ENCODE measurements at regions not wholly inside any gene's neighbourhood (a gene's known extent, or its start where the extent isn't known, plus 50 kb on each side); places are given as distances from the start of the nearest gene placed in this dataset.

DNA sequence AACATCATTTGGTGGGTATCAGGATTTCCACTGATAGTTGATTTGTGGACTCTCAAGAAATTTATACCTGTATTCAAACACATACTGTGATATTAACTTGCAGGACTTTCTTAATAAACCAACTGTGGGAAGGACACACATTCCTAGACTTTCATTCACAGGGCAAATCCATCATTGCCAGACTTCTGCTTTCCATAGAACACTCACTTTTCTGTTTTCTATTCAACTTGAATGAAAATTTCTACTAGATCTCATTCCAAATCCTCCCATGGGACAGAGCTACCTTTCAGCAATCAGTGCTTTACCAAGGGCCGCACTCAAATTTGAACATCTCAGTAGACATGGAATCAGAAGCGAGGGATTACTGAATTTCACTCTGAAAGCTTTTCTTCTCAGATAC, 612.5 kb downstream of the IRS1 start:
- no peaks in the 10 kb centered on the region for H3K27me3 ChIP-seq (ENCODE audit: insufficient read depth, low read length)
- H3K36me3 ChIP-seq (ENCODE audit: insufficient read depth, low read length), result no peaks in the 10 kb centered on the region
- H3K9me2 ChIP-seq (ENCODE audit: low read depth, low read length), result no peaks in the 10 kb centered on the region
- no peak for TF ChIP-seq EZH2 (IDR thresholded peaks at IDR 0.05; ENCODE audit: borderline replicate concordance, low read length)
- TF ChIP-seq, protein P1, sequence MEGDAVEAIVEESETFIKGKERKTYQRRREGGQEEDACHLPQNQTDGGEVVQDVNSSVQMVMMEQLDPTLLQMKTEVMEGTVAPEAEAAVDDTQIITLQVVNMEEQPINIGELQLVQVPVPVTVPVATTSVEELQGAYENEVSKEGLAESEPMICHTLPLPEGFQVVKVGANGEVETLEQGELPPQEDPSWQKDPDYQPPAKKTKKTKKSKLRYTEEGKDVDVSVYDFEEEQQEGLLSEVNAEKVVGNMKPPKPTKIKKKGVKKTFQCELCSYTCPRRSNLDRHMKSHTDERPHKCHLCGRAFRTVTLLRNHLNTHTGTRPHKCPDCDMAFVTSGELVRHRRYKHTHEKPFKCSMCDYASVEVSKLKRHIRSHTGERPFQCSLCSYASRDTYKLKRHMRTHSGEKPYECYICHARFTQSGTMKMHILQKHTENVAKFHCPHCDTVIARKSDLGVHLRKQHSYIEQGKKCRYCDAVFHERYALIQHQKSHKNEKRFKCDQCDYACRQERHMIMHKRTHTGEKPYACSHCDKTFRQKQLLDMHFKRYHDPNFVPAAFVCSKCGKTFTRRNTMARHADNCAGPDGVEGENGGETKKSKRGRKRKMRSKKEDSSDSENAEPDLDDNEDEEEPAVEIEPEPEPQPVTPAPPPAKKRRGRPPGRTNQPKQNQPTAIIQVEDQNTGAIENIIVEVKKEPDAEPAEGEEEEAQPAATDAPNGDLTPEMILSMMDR (IDR thresholded peaks at IDR 0.05; ENCODE audit: low read length), result no peak
- H3K27ac ChIP-seq (ENCODE audit: low read depth, low read length, poor library complexity, severe bottlenecking), result no peak overlapping the region
- no peaks in the 10 kb centered on the region for H3F3A ChIP-seq (ENCODE audit: insufficient read depth, low read length)
- H3K9ac ChIP-seq (ENCODE audit: low read length), result no peak overlapping the region
- H3K4me3 ChIP-seq (ENCODE audit: low read depth, low read length, poor library complexity, severe bottlenecking), result no peak overlapping the region
- H3K4me1 ChIP-seq (ENCODE audit: insufficient read depth, low read length, severe bottlenecking), result no peaks in the 10 kb centered on the region
- no peaks in the 10 kb centered on the region for H4K20me1 ChIP-seq (ENCODE audit: insufficient read depth, low read length)
- H3K9me3 ChIP-seq (ENCODE audit: low read length), result no peaks in the 10 kb centered on the region
- no peaks in the 10 kb centered on the region for H3K79me2 ChIP-seq (ENCODE audit: insufficient read depth, low read length)
- H3K4me2 ChIP-seq (ENCODE audit: low read length), result no peak overlapping the region
- no peak overlapping the region for H2AFZ ChIP-seq (ENCODE audit: low read length)

DNA sequence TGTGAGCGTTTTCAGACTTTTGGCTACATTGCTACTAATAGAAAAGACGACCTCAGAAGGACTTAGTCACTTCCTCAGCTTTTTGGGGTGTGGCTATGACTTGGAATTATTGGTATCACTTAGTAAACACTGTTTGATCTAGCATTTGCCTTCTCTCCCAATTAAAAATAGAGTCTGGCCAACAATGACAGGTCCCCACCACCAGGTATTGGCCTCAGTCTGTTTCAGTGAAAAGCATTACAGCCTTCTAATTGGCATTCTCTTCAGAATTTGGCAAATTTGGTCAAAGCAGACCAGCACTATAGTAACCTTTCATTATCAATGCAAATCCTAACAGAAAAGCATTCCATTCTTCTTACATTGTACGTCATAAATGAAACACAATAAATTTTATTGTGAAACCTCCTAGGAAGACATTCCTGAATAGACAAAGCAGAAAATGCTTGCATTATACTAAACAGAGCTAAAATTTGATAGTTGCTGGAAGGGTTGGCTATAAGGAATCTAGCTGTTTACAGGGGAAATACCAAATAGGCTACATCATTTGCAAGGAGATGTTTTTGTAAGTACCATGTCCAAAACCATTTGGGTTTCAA, 613.9 kb downstream of the IRS1 start:
- TF ChIP-seq, protein P1 (IDR thresholded peaks at IDR 0.05; ENCODE audit: low read length), result no peak
- TF ChIP-seq EZH2 (IDR thresholded peaks at IDR 0.05; ENCODE audit: borderline replicate concordance, low read length), result no peak
- Histone ChIP-seq H3K9me2 (ENCODE audit: low read depth, low read length) (no peaks in the 10 kb centered on the region), H3K36me3 (ENCODE audit: insufficient read depth, low read length) (no peaks in the 10 kb centered on the region), H4K20me1 (ENCODE audit: insufficient read depth, low read length) (no peaks in the 10 kb centered on the region), H3K4me3 (ENCODE audit: low read depth, low read length, poor library complexity, severe bottlenecking) (no peak overlapping the region), H3K79me2 (ENCODE audit: insufficient read depth, low read length) (no peaks in the 10 kb centered on the region), H3K27ac (ENCODE audit: low read depth, low read length, poor library complexity, severe bottlenecking) (no peak overlapping the region), H3K4me1 (ENCODE audit: insufficient read depth, low read length, severe bottlenecking) (no peaks in the 10 kb centered on the region), H3F3A (ENCODE audit: insufficient read depth, low read length) (no peaks in the 10 kb centered on the region), H3K27me3 (ENCODE audit: insufficient read depth, low read length) (no peaks in the 10 kb centered on the region), H3K9me3 (ENCODE audit: low read length) (no peaks in the 10 kb centered on the region), H3K9ac (ENCODE audit: low read length) (no peak overlapping the region), H2AFZ (ENCODE audit: low read length) (no peak overlapping the region), H3K4me2 (ENCODE audit: low read length) (no peak overlapping the region)

DNA sequence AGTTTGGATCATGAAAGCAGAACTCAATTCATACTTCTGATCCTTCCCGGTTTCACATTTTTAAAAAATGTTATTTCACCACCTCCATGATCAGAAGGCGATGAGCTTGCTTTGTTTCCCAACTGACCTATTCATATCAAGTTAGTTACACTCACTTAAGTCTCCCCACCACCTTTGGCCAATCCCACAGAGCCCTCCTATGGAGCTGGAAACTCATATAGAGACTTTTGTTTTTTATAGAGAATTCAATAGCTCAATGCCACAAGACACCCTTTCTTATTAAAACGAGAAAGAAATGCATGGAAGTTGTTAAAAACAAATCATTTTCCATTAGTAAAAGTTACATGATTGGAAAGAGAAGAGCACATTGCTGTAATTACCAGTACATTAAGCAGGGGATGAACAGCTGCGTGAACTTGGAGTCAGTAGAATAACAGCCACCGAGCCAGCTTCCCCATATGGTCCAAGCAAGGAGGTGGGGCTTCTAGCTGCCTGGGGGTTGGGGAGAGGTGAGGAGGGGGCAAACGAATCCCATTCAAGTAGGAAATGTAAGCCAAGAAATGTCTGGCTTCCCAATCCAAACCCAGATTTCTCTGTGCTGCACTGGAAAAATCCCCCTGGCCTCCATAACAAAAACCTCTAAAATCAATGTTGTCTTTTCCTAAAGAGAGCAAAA, 614.5 kb downstream of the IRS1 start:
- Histone ChIP-seq H2AFZ (ENCODE audit: low read length) (no peak overlapping the region), H3K4me1 (ENCODE audit: insufficient read depth, low read length, severe bottlenecking) (no peaks in the 10 kb centered on the region), H3F3A (ENCODE audit: insufficient read depth, low read length) (no peaks in the 10 kb centered on the region), H3K9me3 (ENCODE audit: low read length) (no peaks in the 10 kb centered on the region), H3K27me3 (ENCODE audit: insufficient read depth, low read length) (no peaks in the 10 kb centered on the region), H3K9me2 (ENCODE audit: low read depth, low read length) (no peaks in the 10 kb centered on the region), H4K20me1 (ENCODE audit: insufficient read depth, low read length) (no peaks in the 10 kb centered on the region), H3K27ac (ENCODE audit: low read depth, low read length, poor library complexity, severe bottlenecking) (no peak overlapping the region), H3K4me2 (ENCODE audit: low read length) (no peak overlapping the region), H3K36me3 (ENCODE audit: insufficient read depth, low read length) (no peaks in the 10 kb centered on the region), H3K79me2 (ENCODE audit: insufficient read depth, low read length) (no peaks in the 10 kb centered on the region), H3K9ac (ENCODE audit: low read length) (no peak overlapping the region), H3K4me3 (ENCODE audit: low read depth, low read length, poor library complexity, severe bottlenecking) (no peak overlapping the region)
- TF ChIP-seq, protein P1 (IDR thresholded peaks at IDR 0.05; ENCODE audit: low read length), result no peak
- TF ChIP-seq EZH2 (IDR thresholded peaks at IDR 0.05; ENCODE audit: borderline replicate concordance, low read length), result no peak

Data from OCI-LY1 (cell line).